Left ventricle myocardium inferior (tissue), 1 donor: ENCODE measurements at regions not wholly inside any gene's neighbourhood (a gene's known extent, or its start where the extent isn't known, plus 50 kb on each side); places are given as distances from the start of the nearest gene placed in this dataset.

Source experiments
- DNase-seq: peaks from one replicate; pipeline ENCODE4 v3.0.0-alpha.2; 2020
- H3K27ac ChIP-seq: fragments of 200-600 bp; replicated peaks from 2 replicates; pipeline ENCODE4 v1.8.0; 2021
- H3K27me3 ChIP-seq: fragments of 200-600 bp; 2 replicates; pipeline ENCODE4 v1.8.0; 2021; ENCODE audit warnings: low read depth
- H3K36me3 ChIP-seq: fragments of 200-600 bp; 2 replicates; pipeline ENCODE4 v1.8.0; 2021
- H3K4me1 ChIP-seq: fragments of 200-600 bp; 2 replicates; pipeline ENCODE4 v1.8.0; 2021
- H3K4me3 ChIP-seq: fragments of 200-600 bp; 2 replicates; pipeline ENCODE4 v1.8.0; 2021; ENCODE audit warnings: mild to moderate bottlenecking, moderate library complexity
- H3K9me3 ChIP-seq: fragments of 200-600 bp; replicated peaks from 2 replicates; pipeline ENCODE4 v1.8.0; 2021
- CTCF ChIP-seq: fragments of 200-600 bp; IDR thresholded peaks from 2 replicates; pipeline ENCODE4 v1.8.0; 2021; ENCODE audit warnings: antibody characterized with exemption, mild to moderate bottlenecking, borderline replicate concordance
- intact Hi-C: fragments of 100-400 bp; cut with micrococcal nuclease; formaldehyde crosslinking; loops from one replicate; pipeline ENCODE4 v1.11.0; 2022
- donor health status: DM: no; HTN: yes; CAD: no; lungs with severe emphysema.

- Histone ChIP-seq H3K27me3 (no peaks in the 10 kb centered on the region), H3K27ac (no peak overlapping the region), H3K4me1 (no peaks in the 10 kb centered on the region), H3K36me3 (no peaks in the 10 kb centered on the region), H3K9me3 (no peaks in the 10 kb centered on the region), H3K4me3 (no peak overlapping the region)
- intact Hi-C loops = no loop called here
- DNase-seq = no peak
- TF ChIP-seq CTCF = no peak
Observed at GRCh38 chr11:80873310-80873999, 1432.6 kb upstream of the TENM4 start.

GRCh38 chr11:80872116-80872728 is 1431.4 kb upstream of the TENM4 start:
- no peak for DNase-seq

GRCh38 chr11:80868831-80869230 is 1428.0 kb upstream of the TENM4 start:
- H3K9me3 ChIP-seq = no peaks in the 10 kb centered on the region
- H3K4me3 ChIP-seq = no peak overlapping the region
- H3K27me3 ChIP-seq = no peaks in the 10 kb centered on the region
- TF ChIP-seq CTCF = no peak
- H3K4me1 ChIP-seq = no peaks in the 10 kb centered on the region
- intact Hi-C loops = no loop called here
- DNase-seq = no peak
- H3K27ac ChIP-seq = no peak overlapping the region
- no peaks in the 10 kb centered on the region for H3K36me3 ChIP-seq

More at GRCh38 chr11:80872116-80872728, 1431.4 kb upstream of the TENM4 start:
- intact Hi-C loops = no loop called here
- H3K27me3 ChIP-seq = no peaks in the 10 kb centered on the region
- H3K36me3 ChIP-seq = no peaks in the 10 kb centered on the region
- no peaks in the 10 kb centered on the region for H3K9me3 ChIP-seq
- no peak overlapping the region for H3K27ac ChIP-seq
- H3K4me1 ChIP-seq = no peaks in the 10 kb centered on the region
- TF ChIP-seq CTCF = no peak
- H3K4me3 ChIP-seq = no peak overlapping the region

- intact Hi-C loops = no loop called here
- DNase-seq = no peak
- no peaks in the 10 kb centered on the region for H3K9me3 ChIP-seq
- no peak overlapping the region for H3K27ac ChIP-seq
- no peaks in the 10 kb centered on the region for H3K4me1 ChIP-seq
- H3K36me3 ChIP-seq = no peaks in the 10 kb centered on the region
- no peak overlapping the region for H3K4me3 ChIP-seq
- no peak for TF ChIP-seq CTCF
- no peaks in the 10 kb centered on the region for H3K27me3 ChIP-seq
Observed at GRCh38 chr11:80862011-80862410, 1421.2 kb upstream of the TENM4 start.

GRCh38 chr11:80861193-80861592 is 1420.4 kb upstream of the TENM4 start:
- Histone ChIP-seq H3K27me3 (no peaks in the 10 kb centered on the region), H3K36me3 (no peaks in the 10 kb centered on the region), H3K27ac (no peak overlapping the region), H3K4me1 (no peaks in the 10 kb centered on the region), H3K4me3 (no peak overlapping the region), H3K9me3 (no peaks in the 10 kb centered on the region)
- TF ChIP-seq CTCF = no peak
- intact Hi-C loops = no loop called here
- no peak for DNase-seq
